ENCODE measurements at regions not wholly inside any gene's neighbourhood (a gene's known extent, or its start where the extent isn't known, plus 50 kb on each side); places are given as distances from the start of the nearest gene placed in this dataset.

- no peak for TF ChIP-seq CTCF (IDR thresholded peaks at IDR 0.05; ENCODE audit: borderline replicate concordance, control extremely low read depth, extremely low read depth, insufficient read depth, missing control alignments)
- in situ Hi-C loops (cut with MboI; ENCODE audit: low sequenced_read_pairs, unreplicated experiment): no loop called here
- no peak for DNase-seq (ENCODE audit: low spot score)
These were observed 758.0 kb downstream of the BCL11B start for GRCh38 chr14:98514016-98514415.

GRCh38 chr14:98536256-98536655, 735.7 kb downstream of the BCL11B start:
- in situ Hi-C loops (cut with MboI; ENCODE audit: low sequenced_read_pairs, unreplicated experiment): no loop called here
- no peak for TF ChIP-seq CTCF (IDR thresholded peaks at IDR 0.05; ENCODE audit: borderline replicate concordance, control extremely low read depth, extremely low read depth, insufficient read depth, missing control alignments)
- DNase-seq (ENCODE audit: low spot score): no peak

- TF ChIP-seq CTCF (IDR thresholded peaks at IDR 0.05; ENCODE audit: borderline replicate concordance, control extremely low read depth, extremely low read depth, insufficient read depth, missing control alignments): no peak
- no peak for DNase-seq (ENCODE audit: low spot score)
- in situ Hi-C loops (cut with MboI; ENCODE audit: low sequenced_read_pairs, unreplicated experiment): no loop called here
These were observed 729.7 kb downstream of the BCL11B start for GRCh38 chr14:98542316-98542715.

- no peak for DNase-seq (ENCODE audit: low spot score)
- in situ Hi-C loops (cut with MboI; ENCODE audit: low sequenced_read_pairs, unreplicated experiment): no loop called here
- no peak for TF ChIP-seq CTCF (IDR thresholded peaks at IDR 0.05; ENCODE audit: borderline replicate concordance, control extremely low read depth, extremely low read depth, insufficient read depth, missing control alignments)
These were observed 728.9 kb downstream of the BCL11B start for GRCh38 chr14:98543074-98543473.

- DNase-seq (ENCODE audit: low spot score): no peak
- in situ Hi-C loops (cut with MboI; ENCODE audit: low sequenced_read_pairs, unreplicated experiment): no loop called here
- no peak for TF ChIP-seq CTCF (IDR thresholded peaks at IDR 0.05; ENCODE audit: borderline replicate concordance, control extremely low read depth, extremely low read depth, insufficient read depth, missing control alignments)
These were observed 727.8 kb downstream of the BCL11B start for GRCh38 chr14:98544174-98544573.

- no peak for DNase-seq (ENCODE audit: low spot score)
- TF ChIP-seq CTCF (IDR thresholded peaks at IDR 0.05; ENCODE audit: borderline replicate concordance, control extremely low read depth, extremely low read depth, insufficient read depth, missing control alignments): no peak
- in situ Hi-C loops (cut with MboI; ENCODE audit: low sequenced_read_pairs, unreplicated experiment): no loop called here
These were observed 726.8 kb downstream of the BCL11B start for GRCh38 chr14:98545181-98545580.
